SK-N-MC (cell line): ENCODE measurements at regions not wholly inside any gene's neighbourhood (a gene's known extent, or its start where the extent isn't known, plus 50 kb on each side); places are given as distances from the start of the nearest gene placed in this dataset.

ENCODE experiments used
- DNase-seq: peaks from one replicate; pipeline ENCODE4 v3.0.0-alpha.2; 2011; ENCODE audit warnings: low read depth, low spot score
- H3K27ac ChIP-seq: fragments of 200-600 bp; sonication (generic); 2 replicates; pipeline ENCODE4 v1.5.1; 2016; ENCODE audit warnings: mixed run types
- H3K36me3 ChIP-seq: fragments of 200-600 bp; sonication (generic); 2 replicates; pipeline ENCODE4 v1.6.1; 2017; ENCODE audit warnings: antibody characterized with exemption, low read length, mixed read lengths; ENCODE audit not compliant: insufficient read depth
- H3K4me3 ChIP-seq: fragments of 200-600 bp; sonication (generic); 2 replicates; pipeline ENCODE4 v1.5.1; 2016
- H3K9ac ChIP-seq: fragments of 200-600 bp; sonication (generic); 2 replicates; pipeline ENCODE4 v1.8.0; 2017; ENCODE audit warnings: mixed run types, mixed read lengths; ENCODE audit not compliant: insufficient read length
- H3K9me3 ChIP-seq: fragments of 200-600 bp; sonication (generic); 2 replicates; pipeline ENCODE4 v1.6.1; 2017; ENCODE audit warnings: low read depth, mild to moderate bottlenecking, antibody characterized with exemption, low read length, moderate library complexity, mixed read lengths
- EZH2 ChIP-seq: fragments of 200-600 bp; sonication (generic); IDR thresholded peaks from one replicate; pipeline ENCODE4 v1.6.1; 2017; ENCODE audit warnings: antibody characterized with exemption
- FOXP2 ChIP-seq: optimal IDR thresholded peaks from 2 replicates; pipeline ENCODE3; 2011; ENCODE audit warnings: mild to moderate bottlenecking, moderate library complexity; ENCODE audit not compliant: insufficient read depth; ENCODE audit errors: extremely low read length, control extremely low read depth
- POLR2AphosphoS5 ChIP-seq: IDR thresholded peaks from 2 replicates; pipeline ENCODE4 v1.6.1; 2012; ENCODE audit warnings: mild to moderate bottlenecking, low read depth, low read length, borderline replicate concordance

GRCh38 chr15:97461226-97461625 is 499.3 kb upstream of the ARRDC4 start:
- TF ChIP-seq FOXP2 = no peak
- no peak for TF ChIP-seq POLR2AphosphoS5
- Histone ChIP-seq H3K27ac (no peak overlapping the region), H3K4me3 (no peak overlapping the region), H3K36me3 (no peaks in the 10 kb centered on the region), H3K9me3 (no peaks in the 10 kb centered on the region), H3K9ac (no peak overlapping the region)
- peak; percentile 53 for DNase-seq

GRCh38 chr15:97463696-97464095 is 496.8 kb upstream of the ARRDC4 start:
- no peak overlapping the region for H3K4me3 ChIP-seq
- H3K27ac ChIP-seq = no peak overlapping the region
- no peaks in the 10 kb centered on the region for H3K9me3 ChIP-seq
- DNase-seq = no peak
- no peaks in the 10 kb centered on the region for H3K36me3 ChIP-seq
- H3K9ac ChIP-seq = no peak overlapping the region
- no peak for TF ChIP-seq POLR2AphosphoS5
- no peak for TF ChIP-seq EZH2
- no peak for TF ChIP-seq FOXP2

- Histone ChIP-seq H3K27ac (no peak overlapping the region), H3K4me3 (no peak overlapping the region), H3K36me3 (no peaks in the 10 kb centered on the region), H3K9me3 (no peaks in the 10 kb centered on the region), H3K9ac (no peak overlapping the region)
- TF ChIP-seq POLR2AphosphoS5 (no peak), FOXP2 (no peak), EZH2 (no peak)
- DNase-seq = no peak
These were observed 490.1 kb upstream of the ARRDC4 start for GRCh38 chr15:97470417-97470816.

- no peak overlapping the region for H3K9ac ChIP-seq
These were observed 486.9 kb upstream of the ARRDC4 start for GRCh38 chr15:97473627-97474026.

GRCh38 chr15:97479957-97480356 is 480.5 kb upstream of the ARRDC4 start:
- H3K9ac ChIP-seq = no peak overlapping the region
- H3K9me3 ChIP-seq = no peaks in the 10 kb centered on the region
- DNase-seq = no peak
- no peak overlapping the region for H3K4me3 ChIP-seq
- no peak for TF ChIP-seq EZH2
- TF ChIP-seq FOXP2 = no peak
- TF ChIP-seq POLR2AphosphoS5 = no peak
- H3K27ac ChIP-seq = no peak overlapping the region
- H3K36me3 ChIP-seq = no peaks in the 10 kb centered on the region

More at GRCh38 chr15:97473627-97474026, 486.9 kb upstream of the ARRDC4 start:
- no peak for TF ChIP-seq FOXP2
- no peak for TF ChIP-seq POLR2AphosphoS5
- TF ChIP-seq EZH2 = no peak
- Histone ChIP-seq H3K4me3 (no peak overlapping the region), H3K9me3 (no peaks in the 10 kb centered on the region), H3K36me3 (no peaks in the 10 kb centered on the region), H3K27ac (no peak overlapping the region)
- no peak for DNase-seq

- H3K4me3 ChIP-seq = no peak overlapping the region
- H3K36me3 ChIP-seq = no peaks in the 10 kb centered on the region
- no peak for DNase-seq
- H3K9ac ChIP-seq = no peak overlapping the region
- H3K27ac ChIP-seq = no peak overlapping the region
- TF ChIP-seq POLR2AphosphoS5 = no peak
- no peaks in the 10 kb centered on the region for H3K9me3 ChIP-seq
These were observed 478.0 kb upstream of the ARRDC4 start for GRCh38 chr15:97482521-97482920.

- H3K9ac ChIP-seq = no peak overlapping the region
- H3K9me3 ChIP-seq = no peaks in the 10 kb centered on the region
- no peak overlapping the region for H3K27ac ChIP-seq
- no peak for TF ChIP-seq EZH2
- TF ChIP-seq POLR2AphosphoS5 = no peak
- TF ChIP-seq FOXP2 = no peak
- no peak overlapping the region for H3K4me3 ChIP-seq
- no peak for DNase-seq
- no peaks in the 10 kb centered on the region for H3K36me3 ChIP-seq
These were observed 477.3 kb upstream of the ARRDC4 start for GRCh38 chr15:97483232-97483631.

- DNase-seq = no peak
- TF ChIP-seq FOXP2 (no peak), POLR2AphosphoS5 (no peak), EZH2 (no peak)
- H3K27ac ChIP-seq = no peak overlapping the region
- no peaks in the 10 kb centered on the region for H3K36me3 ChIP-seq
- H3K9me3 ChIP-seq = no peaks in the 10 kb centered on the region
- H3K4me3 ChIP-seq = no peak overlapping the region
- H3K9ac ChIP-seq = no peak overlapping the region
These were observed 470.1 kb upstream of the ARRDC4 start for GRCh38 chr15:97490429-97490828.

- no peak for TF ChIP-seq POLR2AphosphoS5
- no peak for TF ChIP-seq EZH2
- no peak for TF ChIP-seq FOXP2
- Histone ChIP-seq H3K9me3 (no peaks in the 10 kb centered on the region), H3K36me3 (no peaks in the 10 kb centered on the region), H3K27ac (no peak overlapping the region), H3K9ac (no peak overlapping the region), H3K4me3 (no peak overlapping the region)
- no peak for DNase-seq
These were observed 459.2 kb upstream of the ARRDC4 start for GRCh38 chr15:97501291-97501690.
